Activated B cell treated with CpG ODN at 0.5 μM for 24 hours (primary cell): ENCODE measurements at regions not wholly inside any gene's neighbourhood (a gene's known extent, or its start where the extent isn't known, plus 50 kb on each side); places are given as distances from the start of the nearest gene placed in this dataset.

Experiments
- ATAC-seq: fragments of 200-7000 bp; cut with Tn5 transposase; one replicate; pipeline ENCODE4 v1.10.0; 2021; ENCODE audit warnings: low read depth, mild to moderate bottlenecking, moderate library complexity
- CTCF ChIA-PET: fragments of 350-600 bp; sonication (Branson Sonifier 250); formaldehyde crosslinking; loops from one replicate; lab custom pipeline; 2021; ENCODE audit warnings: antibody characterized with exemption; lab: Charles Lee
- POLR2A ChIA-PET: fragments of 350-600 bp; sonication (Branson Sonifier 250); formaldehyde crosslinking; loops from one replicate; lab custom pipeline; 2021; ENCODE audit warnings: antibody characterized with exemption; lab: Charles Lee
- DNase-seq: peaks from one replicate; pipeline ENCODE4 v3.0.0; 2022
- H3K27ac Mint-ChIP-seq: one replicate; pipeline ENCODE4 v1.8.0; 2020; ENCODE audit warnings: mixed read lengths
- H3K27me3 Mint-ChIP-seq: one replicate; pipeline ENCODE4 v1.8.0; 2021; ENCODE audit warnings: mixed read lengths
- H3K36me3 Mint-ChIP-seq: one replicate; pipeline ENCODE4 v1.8.0; 2021; ENCODE audit warnings: low read depth, mixed read lengths
- H3K4me1 Mint-ChIP-seq: one replicate; pipeline ENCODE4 v1.8.0; 2021; ENCODE audit warnings: mixed read lengths
- H3K4me3 Mint-ChIP-seq: one replicate; pipeline ENCODE4 v1.8.0; 2020; ENCODE audit warnings: mild to moderate bottlenecking, mixed read lengths
- H3K9me3 Mint-ChIP-seq: one replicate; pipeline ENCODE4 v1.8.0; 2020; ENCODE audit warnings: mixed read lengths
- intact Hi-C: fragments of 100-400 bp; cut with micrococcal nuclease; formaldehyde crosslinking; loops from one replicate; pipeline ENCODE4 v1.15.1; 2024
- TF ChIP-seq, protein P1 (sequence below): fragments of 200-600 bp; IDR thresholded peaks from one replicate; pipeline ENCODE4 v1.8.0; 2022; ENCODE audit warnings: antibody characterized with exemption, mild to moderate bottlenecking

DNA sequence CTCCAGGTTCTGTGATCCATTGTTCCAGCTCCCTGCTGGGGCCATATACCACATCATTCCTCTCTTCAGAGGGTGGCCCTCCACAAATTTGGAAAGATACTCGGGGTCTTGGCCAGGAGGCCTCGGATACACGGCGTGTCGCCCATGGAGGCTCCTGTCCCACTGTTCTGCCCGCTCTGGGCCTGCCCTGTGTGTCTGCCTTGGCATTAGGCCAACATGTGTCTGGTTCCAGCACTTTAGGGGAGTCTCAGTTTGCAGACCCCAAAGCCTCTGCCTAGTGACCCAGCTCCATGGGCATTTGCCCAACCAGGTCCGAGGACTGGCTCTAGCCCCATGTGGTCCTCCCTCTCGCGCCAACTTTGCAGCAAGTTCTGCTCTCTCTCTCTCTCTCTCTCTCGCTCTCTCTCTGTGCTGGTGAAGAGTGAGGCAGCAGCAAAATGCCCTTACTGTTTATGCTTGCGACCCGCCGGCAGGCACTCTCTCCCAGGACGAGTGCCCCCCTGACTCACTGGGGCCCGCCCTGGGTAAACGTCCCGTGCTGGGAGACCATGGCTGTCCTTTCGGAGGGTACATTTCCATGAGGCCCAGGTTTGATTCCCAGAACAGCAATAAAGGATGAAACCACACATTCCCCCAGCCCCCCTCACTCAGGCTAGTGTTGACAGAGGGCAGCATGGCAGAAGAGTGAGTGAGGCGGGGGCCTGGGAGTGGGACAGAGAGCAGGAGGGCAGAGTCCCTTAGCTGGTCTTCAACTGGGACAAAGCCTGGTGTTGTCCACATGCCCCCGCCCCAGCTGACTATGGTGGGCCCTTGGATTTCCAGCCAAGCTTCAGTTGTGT, 77.9 kb downstream of the ISG20 start:
- H3K4me3 Mint-ChIP-seq: no peak overlapping the region
- ATAC-seq: no peak
- intact Hi-C loops: no loop called here
- H3K36me3 Mint-ChIP-seq: no peaks in the 10 kb centered on the region
- no peak for DNase-seq
- POLR2A ChIA-PET: no interaction called here
- no peaks in the 10 kb centered on the region for H3K9me3 Mint-ChIP-seq
- CTCF ChIA-PET: no interaction called here
- peaks cover 22% of the 10 kb centered on the region for H3K4me1 Mint-ChIP-seq
- TF ChIP-seq, protein P1, sequence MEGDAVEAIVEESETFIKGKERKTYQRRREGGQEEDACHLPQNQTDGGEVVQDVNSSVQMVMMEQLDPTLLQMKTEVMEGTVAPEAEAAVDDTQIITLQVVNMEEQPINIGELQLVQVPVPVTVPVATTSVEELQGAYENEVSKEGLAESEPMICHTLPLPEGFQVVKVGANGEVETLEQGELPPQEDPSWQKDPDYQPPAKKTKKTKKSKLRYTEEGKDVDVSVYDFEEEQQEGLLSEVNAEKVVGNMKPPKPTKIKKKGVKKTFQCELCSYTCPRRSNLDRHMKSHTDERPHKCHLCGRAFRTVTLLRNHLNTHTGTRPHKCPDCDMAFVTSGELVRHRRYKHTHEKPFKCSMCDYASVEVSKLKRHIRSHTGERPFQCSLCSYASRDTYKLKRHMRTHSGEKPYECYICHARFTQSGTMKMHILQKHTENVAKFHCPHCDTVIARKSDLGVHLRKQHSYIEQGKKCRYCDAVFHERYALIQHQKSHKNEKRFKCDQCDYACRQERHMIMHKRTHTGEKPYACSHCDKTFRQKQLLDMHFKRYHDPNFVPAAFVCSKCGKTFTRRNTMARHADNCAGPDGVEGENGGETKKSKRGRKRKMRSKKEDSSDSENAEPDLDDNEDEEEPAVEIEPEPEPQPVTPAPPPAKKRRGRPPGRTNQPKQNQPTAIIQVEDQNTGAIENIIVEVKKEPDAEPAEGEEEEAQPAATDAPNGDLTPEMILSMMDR: no peak
- peaks cover 3% of the 10 kb centered on the region for H3K27me3 Mint-ChIP-seq
- no peak overlapping the region for H3K27ac Mint-ChIP-seq

DNA sequence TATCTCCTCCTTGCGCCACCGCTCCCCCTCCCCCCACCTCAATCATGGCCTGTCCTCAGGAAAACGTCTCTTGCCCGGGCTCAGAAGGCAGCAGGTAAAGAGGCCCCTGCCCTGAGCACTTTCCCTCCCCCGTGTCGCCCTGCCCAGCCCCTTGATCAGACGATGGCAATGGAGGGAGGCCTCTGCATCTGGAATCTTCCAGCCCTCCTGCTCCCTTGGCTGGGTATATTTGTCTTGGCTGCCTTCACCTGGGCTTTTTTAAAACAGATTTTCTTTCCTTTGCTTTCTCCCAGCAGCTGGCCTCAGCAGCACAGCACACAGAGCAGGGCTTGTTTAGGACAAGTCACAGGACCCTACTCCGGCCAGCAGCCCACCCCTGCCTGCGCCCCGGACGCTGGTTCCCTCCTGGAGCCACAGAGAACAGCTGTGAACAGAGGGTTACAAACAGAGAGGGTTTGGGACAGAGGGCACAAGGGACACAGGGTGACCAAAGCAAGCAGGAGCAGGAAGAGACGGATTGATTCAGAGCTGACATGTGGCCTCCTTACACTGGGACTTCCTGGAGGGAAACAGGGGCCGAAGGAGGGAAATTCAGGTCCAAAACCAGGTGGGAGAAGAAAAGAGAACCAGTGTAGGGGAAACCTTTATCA, 78.7 kb downstream of the ISG20 start:
- no peak overlapping the region for H3K4me3 Mint-ChIP-seq
- H3K27me3 Mint-ChIP-seq: peaks cover 2% of the 10 kb centered on the region
- intact Hi-C loops: no loop called here
- no peaks in the 10 kb centered on the region for H3K9me3 Mint-ChIP-seq
- no peaks in the 10 kb centered on the region for H3K36me3 Mint-ChIP-seq
- ATAC-seq (no peak), DNase-seq (no peak)
- TF ChIP-seq, protein P1: no peak
- POLR2A ChIA-PET: interaction anchor here (0.6 kb wide), 1 partner anchor 13 kb away, joined by 4 read pairs; no protein-coding TSS in a partner anchor
- H3K4me1 Mint-ChIP-seq: peaks cover 22% of the 10 kb centered on the region
- no peak overlapping the region for H3K27ac Mint-ChIP-seq
- CTCF ChIA-PET: no interaction called here

DNA sequence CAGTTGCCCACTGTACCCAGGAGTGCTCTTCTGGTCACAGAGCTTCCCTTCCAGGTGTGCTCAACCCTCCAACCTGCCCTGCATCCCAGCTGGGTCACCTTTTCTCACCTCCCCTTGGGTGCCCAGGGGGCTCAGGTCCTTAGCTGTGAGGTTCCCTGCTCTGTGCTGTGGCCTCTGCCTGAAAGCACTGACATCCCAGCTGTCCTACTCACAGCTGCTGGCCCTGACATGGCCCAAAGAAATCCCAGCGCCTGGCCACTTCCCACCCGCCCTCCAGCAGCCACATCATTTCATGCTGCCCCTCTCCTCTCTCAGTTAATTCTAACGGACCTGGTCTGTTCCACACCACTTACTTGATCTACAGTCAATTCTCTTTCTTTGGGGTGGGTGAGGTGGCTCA, 79.9 kb downstream of the ISG20 start:
- Mint-ChIP-seq H3K36me3 (no peaks in the 10 kb centered on the region), H3K4me3 (no peak overlapping the region), H3K27me3 (no peaks in the 10 kb centered on the region), H3K4me1 (peaks cover 29% of the 10 kb centered on the region), H3K27ac (no peak overlapping the region), H3K9me3 (no peaks in the 10 kb centered on the region)
- TF ChIP-seq, protein P1: no peak
- intact Hi-C loops: no loop called here
- ChIA-PET CTCF (no interaction called here), POLR2A (interaction anchor here (0.6 kb wide), 1 partner anchor 342 kb away, joined by 3 read pairs; no protein-coding TSS in a partner anchor)
- ATAC-seq (no peak), DNase-seq (no peak)

DNA sequence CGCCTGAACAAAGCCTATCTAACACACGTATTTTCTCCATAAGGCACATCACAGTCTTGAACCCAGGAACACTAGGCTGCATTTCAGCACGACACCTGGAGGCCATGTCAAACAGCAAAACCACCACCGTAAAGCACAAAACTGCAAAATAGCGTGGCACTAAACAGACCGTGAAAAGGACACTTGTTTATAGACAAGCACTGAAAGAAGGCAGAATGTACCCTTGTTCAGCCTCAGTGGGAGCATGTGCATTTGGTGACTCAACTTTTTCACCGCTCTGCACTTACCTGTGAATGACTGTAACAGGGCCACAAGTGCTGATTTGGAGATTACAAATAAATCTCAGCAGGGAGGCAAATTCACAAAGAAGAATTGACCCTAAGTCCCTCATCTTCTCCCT, 80.8 kb downstream of the ISG20 start:
- TF ChIP-seq, protein P1: no peak
- H3K36me3 Mint-ChIP-seq: no peaks in the 10 kb centered on the region
- ATAC-seq: no peak
- no peak overlapping the region for H3K4me3 Mint-ChIP-seq
- intact Hi-C loops: no loop called here
- H3K27ac Mint-ChIP-seq: peak overlapping the region; percentile 36
- peaks cover 34% of the 10 kb centered on the region for H3K4me1 Mint-ChIP-seq
- H3K27me3 Mint-ChIP-seq: no peaks in the 10 kb centered on the region
- H3K9me3 Mint-ChIP-seq: no peaks in the 10 kb centered on the region
- no peak for DNase-seq
- CTCF ChIA-PET: no interaction called here
- POLR2A ChIA-PET: no interaction called here
